Neuron (in vitro differentiated cells): ENCODE measurements at regions not wholly inside any gene's neighbourhood (a gene's known extent, or its start where the extent isn't known, plus 50 kb on each side); places are given as distances from the start of the nearest gene placed in this dataset.
"Not testable (repeated sequence)": the region's sequence is repeated elsewhere in the genome, so short reads cannot be mapped to it uniquely, and the experiment has no call there.

Experiments used
- H2AFZ ChIP-seq: one replicate; pipeline ENCODE4 v1.6.1; 2013; ENCODE audit warnings: low read depth, mild to moderate bottlenecking, inconsistent platforms, low read length, moderate library complexity
- H3K27me3 ChIP-seq: one replicate; pipeline ENCODE4 v1.6.1; 2013; ENCODE audit warnings: low read length; ENCODE audit not compliant: insufficient read depth
- H3K36me3 ChIP-seq: one replicate; pipeline ENCODE4 v1.6.1; 2013; ENCODE audit warnings: low read length; ENCODE audit not compliant: insufficient read depth
- H3K4me1 ChIP-seq: one replicate; pipeline ENCODE4 v1.6.1; 2013; ENCODE audit warnings: low read length; ENCODE audit not compliant: insufficient read depth
- H3K4me3 ChIP-seq: 2 replicates; pipeline ENCODE4 v1.5.1; 2013; ENCODE audit warnings: mild to moderate bottlenecking, low read length, moderate library complexity
- H3K9me3 ChIP-seq: one replicate; pipeline ENCODE4 v1.6.1; 2013; ENCODE audit warnings: low read length

DNA sequence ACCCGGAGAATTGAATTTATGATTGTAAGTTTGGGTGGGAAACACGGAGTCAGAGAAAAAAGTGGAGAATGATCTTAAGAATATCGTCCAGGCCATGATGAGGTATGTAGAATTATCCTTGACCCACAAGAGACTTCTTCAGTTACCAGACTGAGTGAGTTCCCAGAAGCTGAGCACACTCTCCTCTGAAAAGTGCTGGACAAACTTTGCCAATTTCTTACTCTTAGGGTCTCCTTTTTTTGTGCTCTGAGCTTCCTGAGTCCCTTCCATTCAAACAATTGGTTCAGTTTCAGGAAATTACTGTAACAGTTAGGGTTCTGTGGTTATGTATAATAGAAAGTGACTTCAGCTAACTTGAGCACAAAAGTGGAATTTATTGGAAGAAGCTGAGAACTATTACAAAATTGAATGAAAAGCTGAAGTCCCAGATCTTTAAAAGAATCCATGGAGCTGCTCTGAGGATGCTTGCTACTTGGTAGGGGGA is 50.6 kb upstream of the EHBP1 start:
- Histone ChIP-seq H3K4me1 (no peaks in the 10 kb centered on the region), H3K36me3 (no peaks in the 10 kb centered on the region), H3K9me3 (no peaks in the 10 kb centered on the region), H2AFZ (no peak overlapping the region), H3K27me3 (no peaks in the 10 kb centered on the region), H3K4me3 (no peak overlapping the region)

DNA sequence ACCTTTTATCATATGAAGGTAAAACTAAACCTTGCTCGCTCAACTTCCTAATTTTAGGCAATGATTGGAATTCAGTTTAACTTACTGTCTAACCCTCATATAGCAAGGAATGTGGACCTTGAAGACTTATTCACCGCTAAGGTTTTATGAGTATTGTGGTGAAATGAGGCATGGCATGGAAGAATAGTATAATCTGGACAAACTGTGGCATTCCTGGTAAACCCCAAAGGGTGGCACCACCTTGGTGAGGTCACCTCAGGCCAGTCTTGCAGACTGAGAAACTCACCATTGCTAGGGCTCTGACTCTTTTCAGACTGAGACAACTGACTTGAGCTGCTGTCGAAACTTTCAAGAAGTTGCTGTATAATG is 51.1 kb upstream of the EHBP1 start:
- H3K36me3 ChIP-seq: no peaks in the 10 kb centered on the region
- H3K4me1 ChIP-seq: no peaks in the 10 kb centered on the region
- H2AFZ ChIP-seq: no peak overlapping the region
- H3K4me3 ChIP-seq: no peak overlapping the region
- H3K27me3 ChIP-seq: no peaks in the 10 kb centered on the region
- no peaks in the 10 kb centered on the region for H3K9me3 ChIP-seq

DNA sequence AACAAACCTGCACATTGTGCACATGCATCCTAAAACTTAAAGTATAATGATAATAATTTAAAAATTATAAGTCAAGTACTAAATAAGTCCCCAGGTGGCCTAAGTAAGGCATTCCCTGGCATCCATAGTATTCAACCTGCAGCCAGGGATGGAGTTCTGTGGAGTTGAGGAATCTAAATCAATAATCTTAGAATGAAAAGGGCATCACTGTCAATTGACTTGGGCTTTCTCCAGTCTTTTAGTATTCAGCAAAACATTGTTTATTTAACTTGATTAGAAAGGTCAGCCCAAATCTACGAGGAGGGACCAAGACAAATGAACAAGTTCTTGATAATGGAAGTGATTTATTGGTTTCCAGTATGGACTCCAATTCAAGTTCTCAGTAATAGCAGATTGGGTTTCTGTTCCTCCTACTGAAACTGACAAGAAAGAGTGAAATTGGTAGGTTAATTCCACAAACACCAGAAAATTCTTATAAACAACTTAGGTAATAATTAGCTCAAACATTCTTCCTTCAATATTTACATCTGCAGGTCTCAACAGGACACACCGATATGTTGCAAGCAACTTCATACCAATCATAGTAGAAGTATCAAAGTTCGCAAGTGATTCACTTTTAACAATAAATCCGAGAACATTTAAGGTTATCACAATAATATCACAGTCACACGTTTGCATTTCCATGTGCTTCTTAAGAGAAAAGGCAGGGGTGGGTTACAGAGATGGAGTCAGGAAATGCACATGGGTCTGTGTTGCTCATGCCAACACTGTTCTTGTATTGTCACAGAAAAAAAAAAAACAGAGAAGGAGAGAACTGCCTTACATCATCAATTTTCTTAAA is 51.7 kb upstream of the EHBP1 start:
- Histone ChIP-seq H3K4me3 (no peak overlapping the region), H3K4me1 (no peaks in the 10 kb centered on the region), H3K9me3 (no peaks in the 10 kb centered on the region), H2AFZ (no peak overlapping the region), H3K36me3 (no peaks in the 10 kb centered on the region), H3K27me3 (no peaks in the 10 kb centered on the region)

DNA sequence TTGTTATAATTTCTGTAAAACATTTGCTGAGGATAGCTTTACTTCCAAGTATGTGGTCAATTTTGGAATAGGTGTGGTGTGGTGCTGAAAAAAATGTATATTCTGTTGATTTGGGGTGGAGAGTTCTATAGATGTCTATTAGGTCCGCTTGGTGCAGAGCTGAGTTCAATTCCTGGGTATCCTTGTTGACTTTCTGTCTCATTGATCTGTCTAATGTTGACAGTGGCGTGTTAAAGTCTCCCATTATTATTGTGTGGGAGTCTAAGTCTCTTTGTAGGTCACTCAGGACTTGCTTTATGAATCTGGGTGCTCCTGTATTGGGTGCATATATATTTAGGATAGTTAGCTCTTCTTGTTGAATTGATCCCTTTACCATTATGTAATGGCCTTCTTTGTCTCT is 56.4 kb upstream of the EHBP1 start:
- not testable (repeated sequence) for H3K4me1 ChIP-seq, H3K27me3 ChIP-seq, H3K4me3 ChIP-seq, H3K36me3 ChIP-seq, H3K9me3 ChIP-seq, H2AFZ ChIP-seq

DNA sequence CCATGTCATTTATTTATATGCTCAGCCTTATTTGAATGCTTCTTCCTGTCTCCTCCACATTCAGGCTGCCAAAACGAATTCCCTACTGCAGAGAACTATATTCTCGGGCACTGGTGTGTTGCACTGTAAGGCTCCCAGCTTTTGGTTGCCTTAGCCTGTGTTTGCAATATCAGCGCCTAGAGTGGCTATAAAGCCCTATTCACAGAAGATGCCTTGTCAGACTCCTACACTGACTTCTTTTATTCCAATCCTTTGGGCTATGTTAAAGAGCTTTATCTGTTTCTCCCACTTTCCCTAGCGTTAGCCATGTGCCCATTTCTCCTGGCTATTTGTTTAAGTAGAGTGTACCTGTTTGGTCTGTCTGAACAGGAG is 62.4 kb upstream of the EHBP1 start:
- Histone ChIP-seq H3K4me3 (no peak overlapping the region), H3K27me3 (no peaks in the 10 kb centered on the region), H3K9me3 (no peaks in the 10 kb centered on the region), H3K4me1 (peaks cover 17% of the 10 kb centered on the region), H3K36me3 (no peaks in the 10 kb centered on the region), H2AFZ (no peak overlapping the region)

DNA sequence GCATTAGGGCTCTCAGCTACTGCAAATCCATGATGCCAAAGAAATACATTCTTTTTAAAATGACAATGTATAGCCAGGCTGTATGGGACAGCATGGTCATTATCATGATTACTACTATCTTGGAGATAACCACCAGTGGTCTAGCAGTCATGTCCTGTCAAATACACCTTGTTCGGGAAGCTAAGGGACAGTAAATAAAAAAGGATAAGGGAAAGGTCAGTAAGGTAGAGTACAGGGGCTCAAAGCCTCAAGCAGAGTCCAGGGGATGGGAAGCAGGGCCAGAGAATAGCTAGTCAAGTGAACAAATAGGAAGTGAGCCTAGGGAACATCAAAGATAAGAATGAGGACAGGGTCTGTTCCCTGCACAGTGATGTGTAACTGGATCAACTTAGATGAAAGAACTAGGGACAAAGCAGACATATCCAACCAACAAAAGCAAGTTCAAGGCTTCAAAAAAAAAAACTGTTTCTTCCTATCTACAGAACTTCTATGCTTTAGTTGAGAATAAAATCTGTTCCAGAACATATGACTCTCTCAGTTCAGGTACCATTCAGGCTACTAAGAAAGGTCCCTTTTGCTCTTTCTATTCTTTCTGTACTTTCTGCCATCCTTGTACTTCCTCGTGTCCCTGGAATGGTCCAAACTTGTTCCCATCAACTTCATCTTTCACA is 62.9 kb upstream of the EHBP1 start:
- no peaks in the 10 kb centered on the region for H3K9me3 ChIP-seq
- H3K4me3 ChIP-seq: no peak overlapping the region
- no peaks in the 10 kb centered on the region for H3K27me3 ChIP-seq
- H2AFZ ChIP-seq: no peak overlapping the region
- peaks cover 17% of the 10 kb centered on the region for H3K4me1 ChIP-seq
- H3K36me3 ChIP-seq: no peaks in the 10 kb centered on the region

DNA sequence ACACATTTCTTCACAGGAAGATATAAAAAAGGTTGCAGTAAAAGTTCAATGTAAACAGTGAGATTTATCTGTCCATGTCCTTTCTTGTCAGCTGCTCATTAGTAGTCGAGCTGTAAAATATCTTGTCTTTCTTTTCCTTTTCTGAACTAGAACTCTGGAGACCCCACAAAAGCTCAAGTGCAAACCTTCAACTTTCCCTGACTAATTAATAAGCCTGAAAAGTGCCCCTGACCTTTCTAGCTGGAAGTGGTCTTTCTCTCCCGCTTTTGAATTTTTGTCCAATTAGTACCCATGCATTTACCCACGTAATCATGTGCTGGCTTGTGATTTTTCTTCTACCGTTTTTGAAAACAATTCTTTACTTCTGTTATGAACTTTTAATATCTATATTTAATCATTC is 63.6 kb upstream of the EHBP1 start:
- no peak overlapping the region for H3K4me3 ChIP-seq
- H3K36me3 ChIP-seq: no peaks in the 10 kb centered on the region
- H2AFZ ChIP-seq: peak overlapping the region; percentile 92
- peaks cover 17% of the 10 kb centered on the region for H3K4me1 ChIP-seq
- no peaks in the 10 kb centered on the region for H3K27me3 ChIP-seq
- H3K9me3 ChIP-seq: no peaks in the 10 kb centered on the region

DNA sequence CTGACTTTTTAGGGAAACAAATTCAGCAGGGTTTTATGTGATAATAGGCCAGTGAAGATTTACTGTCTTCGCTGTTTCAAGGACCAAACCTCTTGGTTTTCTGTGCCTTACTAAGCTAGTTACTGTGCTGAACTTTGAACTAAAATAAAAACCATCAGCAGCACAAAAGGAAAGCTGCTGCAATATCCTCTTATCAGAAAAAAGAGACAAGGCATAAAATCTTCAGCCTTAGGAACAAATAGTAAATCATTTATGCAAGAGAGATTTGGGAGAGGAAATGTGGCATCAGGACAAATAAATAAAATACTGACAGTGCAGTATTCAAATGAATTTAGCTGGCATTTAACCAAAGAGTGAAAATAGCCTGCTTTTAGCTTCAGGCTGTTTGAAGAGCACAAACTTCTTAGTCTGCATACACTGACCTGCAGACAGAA is 64.1 kb upstream of the EHBP1 start:
- Histone ChIP-seq H3K4me1 (peaks cover 17% of the 10 kb centered on the region), H3K36me3 (no peaks in the 10 kb centered on the region)

DNA sequence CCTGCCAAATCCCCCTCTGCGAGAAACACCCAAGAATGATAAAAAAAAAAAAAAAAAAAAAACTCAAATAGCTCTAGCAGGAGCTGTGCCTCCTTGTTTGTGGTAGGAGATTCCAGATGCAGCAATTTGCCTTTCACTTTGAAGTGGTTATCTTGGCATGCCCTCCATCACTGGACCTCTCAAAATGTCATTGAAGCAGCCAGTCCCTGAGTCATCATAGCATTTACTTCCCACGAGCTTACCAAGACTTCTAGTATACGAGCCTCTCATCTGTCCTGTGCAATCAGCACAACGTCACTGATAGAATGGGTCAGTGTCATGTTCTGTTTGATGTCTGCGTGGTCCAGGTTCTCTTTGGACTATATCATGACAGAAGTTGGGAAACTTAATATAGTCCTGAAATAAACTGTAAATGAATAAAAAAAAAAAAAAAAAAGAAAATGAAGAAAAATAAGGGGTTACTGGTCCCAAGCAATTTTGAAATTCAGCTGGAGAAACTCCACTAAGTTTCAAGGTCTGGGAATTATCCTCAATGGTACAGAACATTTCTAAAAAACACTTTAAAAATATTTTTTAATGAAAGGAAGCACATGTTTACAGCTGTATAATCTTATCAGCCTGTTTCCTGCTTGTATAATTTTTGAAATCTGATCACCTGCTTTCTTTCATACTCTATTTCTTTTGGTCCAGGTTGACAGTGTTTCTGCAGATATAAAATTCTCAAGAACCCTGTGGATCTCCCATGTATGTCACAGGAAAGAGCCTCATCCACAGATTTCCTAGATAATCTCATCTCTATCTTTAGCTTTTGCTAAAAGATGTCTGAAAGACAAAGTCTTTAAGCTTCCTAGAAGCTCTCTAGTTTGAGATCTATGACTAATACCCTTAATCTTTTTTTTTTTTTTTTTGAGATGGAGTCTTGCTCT is 74.1 kb upstream of the EHBP1 start:
- no peaks in the 10 kb centered on the region for H3K4me1 ChIP-seq

More for the DNA sequence above, 64.1 kb upstream of the EHBP1 start:
- H3K9me3 ChIP-seq: no peaks in the 10 kb centered on the region
- no peak overlapping the region for H3K4me3 ChIP-seq
- no peaks in the 10 kb centered on the region for H3K27me3 ChIP-seq
- peak overlapping the region; percentile 92 for H2AFZ ChIP-seq

DNA sequence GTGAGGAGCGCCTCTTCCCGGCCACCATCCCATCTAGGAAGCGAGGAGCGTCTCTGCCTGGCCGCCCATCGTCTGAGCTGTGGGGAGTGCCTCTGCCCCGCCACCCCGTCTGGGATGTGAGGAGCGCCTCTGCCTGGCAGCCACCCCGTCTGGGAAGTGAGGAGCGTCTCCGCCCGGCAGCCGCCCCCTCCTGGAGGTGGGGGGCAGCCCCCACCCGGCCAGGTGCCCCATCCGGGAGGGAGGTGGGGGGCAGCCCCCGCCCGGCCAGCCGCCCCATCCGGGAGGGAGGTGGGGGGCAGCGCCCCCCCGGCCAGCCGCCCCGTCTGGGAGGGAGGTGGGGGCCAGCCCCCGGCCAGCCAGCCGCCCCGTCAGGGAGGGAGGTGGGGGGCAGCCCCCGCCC is 75.3 kb upstream of the EHBP1 start:
- not testable (repeated sequence) for H3K4me3 ChIP-seq, H3K4me1 ChIP-seq, H3K27me3 ChIP-seq, H3K36me3 ChIP-seq, H2AFZ ChIP-seq, H3K9me3 ChIP-seq

More for the DNA sequence above, 74.1 kb upstream of the EHBP1 start:
- no peak overlapping the region for H3K4me3 ChIP-seq
- H3K36me3 ChIP-seq: no peaks in the 10 kb centered on the region
- peaks cover 3% of the 10 kb centered on the region for H3K9me3 ChIP-seq
- H3K27me3 ChIP-seq: no peaks in the 10 kb centered on the region
- no peak overlapping the region for H2AFZ ChIP-seq

DNA sequence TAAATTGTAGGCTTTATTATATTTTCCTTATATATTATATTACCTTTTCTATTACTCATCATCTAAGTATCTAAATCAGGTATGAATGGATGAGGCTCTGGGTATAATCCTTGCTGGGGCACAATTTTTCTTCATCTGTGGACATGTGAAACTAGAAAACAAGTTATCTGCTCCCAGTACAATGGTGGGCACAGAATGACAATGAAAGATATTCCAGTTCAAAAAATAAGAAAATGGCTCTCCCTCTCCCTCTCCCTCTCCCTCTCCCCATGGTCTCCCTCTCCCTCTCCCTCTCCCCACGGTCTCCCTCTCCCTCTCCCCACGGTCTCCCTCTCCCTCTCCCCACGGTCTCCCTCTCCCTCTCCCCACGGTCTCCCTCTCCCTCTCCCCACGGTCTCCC is 76.2 kb upstream of the EHBP1 start:
- H3K27me3 ChIP-seq, H3K9me3 ChIP-seq, H2AFZ ChIP-seq, H3K4me1 ChIP-seq, H3K4me3 ChIP-seq, H3K36me3 ChIP-seq: not testable (repeated sequence)

DNA sequence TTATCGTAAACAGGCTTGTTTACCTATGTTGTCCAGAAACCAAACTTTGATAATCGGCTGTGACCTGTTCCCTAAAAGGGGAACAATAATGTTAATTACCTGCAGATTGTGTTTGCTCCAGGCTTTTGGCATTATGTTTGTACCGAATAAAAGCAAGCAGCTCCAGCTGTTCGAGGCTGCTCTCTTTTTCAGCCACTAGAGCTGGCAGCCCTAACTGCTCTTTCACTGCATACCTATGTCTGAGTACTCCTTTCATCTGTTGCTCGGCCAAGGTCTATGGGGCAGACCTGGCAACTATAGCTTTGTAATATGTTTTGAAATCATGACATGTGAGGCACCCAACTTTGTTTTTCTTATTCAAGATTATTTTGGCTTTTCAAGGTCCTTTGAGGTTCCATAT is 77.8 kb upstream of the EHBP1 start:
- Histone ChIP-seq H2AFZ (no peak overlapping the region), H3K27me3 (no peaks in the 10 kb centered on the region), H3K4me1 (no peaks in the 10 kb centered on the region), H3K36me3 (no peaks in the 10 kb centered on the region), H3K4me3 (no peak overlapping the region), H3K9me3 (no peaks in the 10 kb centered on the region)

DNA sequence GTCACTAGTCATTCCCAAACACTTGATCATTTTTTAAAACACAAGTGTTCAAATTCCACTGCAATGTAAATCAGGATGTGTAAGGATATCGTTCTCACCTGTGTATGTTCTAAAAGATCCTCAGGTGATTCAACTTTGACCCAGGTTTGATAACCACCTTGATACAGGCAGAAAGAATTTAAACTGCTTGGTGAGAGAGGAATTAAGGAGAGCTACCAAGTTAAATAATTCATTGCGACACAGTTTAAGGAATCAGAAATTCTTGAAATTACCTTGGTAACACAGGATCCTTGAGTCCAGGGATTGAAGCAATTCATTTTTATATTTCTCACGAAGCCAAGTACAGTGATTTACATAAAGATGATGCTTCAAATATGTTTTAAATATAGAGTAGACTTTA is 80.7 kb upstream of the EHBP1 start:
- Histone ChIP-seq H3K4me3 (no peak overlapping the region), H2AFZ (no peak overlapping the region), H3K27me3 (peaks cover 2% of the 10 kb centered on the region), H3K9me3 (no peaks in the 10 kb centered on the region), H3K4me1 (no peaks in the 10 kb centered on the region), H3K36me3 (no peaks in the 10 kb centered on the region)
